ENCODE measurements at regions not wholly inside any gene's neighbourhood (a gene's known extent, or its start where the extent isn't known, plus 50 kb on each side); places are given as distances from the start of the nearest gene placed in this dataset.

GRCh38 chr12:25769082-25769945 is 189.2 kb upstream of the RASSF8 start:
- no peak overlapping the region for H3K9ac ChIP-seq (ENCODE audit: low read length)
- H3K79me2 ChIP-seq (replicated peaks; ENCODE audit: insufficient read depth, low read length): no peaks in the 10 kb centered on the region
- no peak overlapping the region for H3K27ac ChIP-seq (ENCODE audit: low read length)
- TF ChIP-seq REST (IDR thresholded peaks at IDR 0.05; ENCODE audit: borderline replicate concordance): no peak
- no peak for TF ChIP-seq EZH2 (IDR thresholded peaks at IDR 0.05; ENCODE audit: borderline replicate concordance, insufficient read depth, low read length, poor library complexity, severe bottlenecking)
- TF ChIP-seq SMC3 (conservative IDR thresholded peaks at IDR 0.05; ENCODE audit: poor library complexity): no peak
- no peak for TF ChIP-seq POLR2AphosphoS5 (IDR thresholded peaks at IDR 0.05)
- no peak for TF ChIP-seq RAD21 (conservative IDR thresholded peaks at IDR 0.05)
- TF ChIP-seq MXI1 (conservative IDR thresholded peaks at IDR 0.05; ENCODE audit: poor library complexity, severe bottlenecking): no peak
- no peak for TF ChIP-seq EP300 (conservative IDR thresholded peaks at IDR 0.05; ENCODE audit: poor library complexity, severe bottlenecking)
- no peak for TF ChIP-seq TAF1 (IDR thresholded peaks at IDR 0.05; ENCODE audit: low read depth)
- H3K9me3 ChIP-seq (ENCODE audit: low read length): no peaks in the 10 kb centered on the region
- H2AFZ ChIP-seq (ENCODE audit: low read depth, low read length): no peak overlapping the region
- no peaks in the 10 kb centered on the region for H3K27me3 ChIP-seq (ENCODE audit: insufficient read depth, low read depth, low read length)
- H3K9me2 ChIP-seq (ENCODE audit: insufficient read depth, low read length): no peaks in the 10 kb centered on the region
- H3K36me3 ChIP-seq (ENCODE audit: insufficient read depth, low read length): no peaks in the 10 kb centered on the region
- no peak overlapping the region for H3K4me2 ChIP-seq (ENCODE audit: low read length)
- no peak overlapping the region for H3K4me3 ChIP-seq (ENCODE audit: low read length)
- H4K20me1 ChIP-seq (ENCODE audit: insufficient read depth): no peaks in the 10 kb centered on the region
- no peaks in the 10 kb centered on the region for H3F3A ChIP-seq (ENCODE audit: insufficient read depth, low read length, poor library complexity, severe bottlenecking)

DNA sequence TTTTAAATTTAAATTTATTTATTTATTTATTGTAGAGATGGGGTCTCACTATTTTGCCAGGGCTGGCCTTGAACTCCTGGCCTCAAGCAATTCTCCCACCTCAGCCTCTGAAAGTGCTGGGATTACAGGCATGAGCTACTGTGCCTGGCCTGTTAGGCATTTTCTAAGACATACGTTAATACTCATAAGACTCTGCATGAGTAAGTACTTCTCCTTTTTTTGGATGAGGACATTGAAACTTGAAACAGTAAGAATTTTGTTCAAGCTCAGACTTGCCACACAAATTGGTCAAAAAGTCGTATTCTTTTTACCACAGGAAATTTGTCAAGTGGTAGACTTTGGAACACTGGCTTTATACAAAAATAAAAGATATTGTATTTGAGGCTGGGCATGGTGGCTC is 187.4 kb upstream of the RASSF8 start:
- Histone ChIP-seq H3K79me2 (replicated peaks; ENCODE audit: insufficient read depth, low read length) (no peaks in the 10 kb centered on the region), H3K27ac (ENCODE audit: low read length) (no peak overlapping the region), H3K4me3 (ENCODE audit: low read length) (no peak overlapping the region), H3K9ac (ENCODE audit: low read length) (no peak overlapping the region), H3K36me3 (ENCODE audit: insufficient read depth, low read length) (no peaks in the 10 kb centered on the region), H3K4me2 (ENCODE audit: low read length) (no peak overlapping the region), H3K9me3 (ENCODE audit: low read length) (no peaks in the 10 kb centered on the region), H4K20me1 (ENCODE audit: insufficient read depth) (no peaks in the 10 kb centered on the region), H2AFZ (ENCODE audit: low read depth, low read length) (no peak overlapping the region), H3F3A (ENCODE audit: insufficient read depth, low read length, poor library complexity, severe bottlenecking) (no peaks in the 10 kb centered on the region), H3K9me2 (ENCODE audit: insufficient read depth, low read length) (no peaks in the 10 kb centered on the region), H3K27me3 (ENCODE audit: insufficient read depth, low read depth, low read length) (no peaks in the 10 kb centered on the region)
- TF ChIP-seq SMC3 (conservative IDR thresholded peaks at IDR 0.05; ENCODE audit: poor library complexity) (no peak), RAD21 (conservative IDR thresholded peaks at IDR 0.05) (no peak), MXI1 (conservative IDR thresholded peaks at IDR 0.05; ENCODE audit: poor library complexity, severe bottlenecking) (no peak), TAF1 (IDR thresholded peaks at IDR 0.05; ENCODE audit: low read depth) (no peak), EZH2 (IDR thresholded peaks at IDR 0.05; ENCODE audit: borderline replicate concordance, insufficient read depth, low read length, poor library complexity, severe bottlenecking) (no peak), EP300 (conservative IDR thresholded peaks at IDR 0.05; ENCODE audit: poor library complexity, severe bottlenecking) (no peak), CTCF (IDR thresholded peaks at IDR 0.05; ENCODE audit: poor library complexity, severe bottlenecking) (no peak), POLR2AphosphoS5 (IDR thresholded peaks at IDR 0.05) (no peak), REST (IDR thresholded peaks at IDR 0.05; ENCODE audit: borderline replicate concordance) (no peak)

Measured in neural cell (in vitro differentiated cells).